CD8-positive, alpha-beta memory T cell (primary cell): ENCODE measurements at regions not wholly inside any gene's neighbourhood (a gene's known extent, or its start where the extent isn't known, plus 50 kb on each side); places are given as distances from the start of the nearest gene placed in this dataset.

ENCODE experiments used
- CTCF ChIA-PET: fragments of 350-600 bp; sonication (Branson Sonifier 250); formaldehyde crosslinking; loops from one replicate; lab custom pipeline; 2021; ENCODE audit warnings: antibody characterized with exemption; lab: Charles Lee
- POLR2A ChIA-PET: fragments of 350-600 bp; sonication (Branson Sonifier 250); formaldehyde crosslinking; loops from one replicate; lab custom pipeline; 2021; ENCODE audit warnings: antibody characterized with exemption; lab: Charles Lee
- DNase-seq, 5 donors: peaks; one replicate each; pipeline versions ENCODE4 v3.0.0 to v3.0.0-alpha.2; 2020 to 2022; ENCODE audit warnings: mixed read lengths in 1 of 5
- H3K27ac ChIP-seq: one replicate; pipeline ENCODE4 v1.7.0; 2013; ENCODE audit warnings: low read depth, mild to moderate bottlenecking, low read length, moderate library complexity
- H3K27me3 ChIP-seq: 2 replicates; pipeline ENCODE4 v1.7.0; 2013; ENCODE audit warnings: low read length, mild to moderate bottlenecking; ENCODE audit not compliant: insufficient read depth, poor library complexity, severe bottlenecking
- H3K36me3 ChIP-seq: 2 replicates; pipeline ENCODE4 v1.7.0; 2013; ENCODE audit warnings: mild to moderate bottlenecking, low read length, moderate library complexity; ENCODE audit not compliant: insufficient read depth
- H3K4me1 ChIP-seq: 2 replicates; pipeline ENCODE4 v1.7.0; 2013; ENCODE audit warnings: mild to moderate bottlenecking, low read length, moderate library complexity; ENCODE audit not compliant: insufficient read depth
- H3K4me3 ChIP-seq: 2 replicates; pipeline ENCODE4 v1.7.0; 2013; ENCODE audit warnings: mild to moderate bottlenecking, low read length
- H3K9me3 ChIP-seq: 2 replicates; pipeline ENCODE4 v1.7.0; 2013; ENCODE audit warnings: mild to moderate bottlenecking, low read length
- H3K27ac Mint-ChIP-seq, 8 donors: one replicate each; pipeline ENCODE4 v1.8.0; 2020 to 2021; ENCODE audit warnings: mixed read lengths in 8 of 8, mild to moderate bottlenecking in 6 of 8, inconsistent platforms in 3 of 8, moderate library complexity in 3 of 8
- H3K27me3 Mint-ChIP-seq, 2 donors: one replicate each; pipeline ENCODE4 v1.8.0; 2020 to 2021; ENCODE audit warnings: mixed read lengths in 2 of 2, mild to moderate bottlenecking in 1 of 2, moderate library complexity in 1 of 2
- H3K36me3 Mint-ChIP-seq, 3 donors: one replicate each; pipeline ENCODE4 v1.8.0; 2020 to 2021; ENCODE audit warnings: mixed read lengths in 3 of 3, inconsistent platforms in 1 of 3, mild to moderate bottlenecking in 1 of 3
- H3K4me1 Mint-ChIP-seq, 3 donors: one replicate each; pipeline ENCODE4 v1.8.0; 2020 to 2021; ENCODE audit warnings: mixed read lengths in 3 of 3, inconsistent platforms in 1 of 3, mild to moderate bottlenecking in 1 of 3
- H3K4me3 Mint-ChIP-seq, 7 donors: one replicate each; pipeline ENCODE4 v1.8.0; 2020 to 2021; ENCODE audit warnings: mixed read lengths in 7 of 7, mild to moderate bottlenecking in 6 of 7, moderate library complexity in 4 of 7, inconsistent platforms in 2 of 7
- H3K9me3 Mint-ChIP-seq, 5 donors: one replicate each; pipeline ENCODE4 v1.8.0; 2020 to 2022; ENCODE audit warnings: mixed read lengths in 5 of 5, mild to moderate bottlenecking in 3 of 5, moderate library complexity in 2 of 5, inconsistent platforms in 1 of 5

- no peak for DNase-seq
- POLR2A ChIA-PET: no interaction called here
- H3K27me3 ChIP-seq: no peaks in the 10 kb centered on the region
- peaks cover 0 to 5% (median 3%) of the 10 kb centered on the region in 5 donors for H3K9me3 Mint-ChIP-seq
- H3K4me3 ChIP-seq: no peak overlapping the region
- no peaks in the 10 kb centered on the region for H3K36me3 Mint-ChIP-seq
- no peak overlapping the region for H3K27ac ChIP-seq
- H3K9me3 ChIP-seq: no peaks in the 10 kb centered on the region
- no peak overlapping the region for H3K27ac Mint-ChIP-seq
- H3K27me3 Mint-ChIP-seq: peaks cover 2 to 15% of the 10 kb centered on the region in 2 donors
- H3K4me1 ChIP-seq: no peaks in the 10 kb centered on the region
- H3K4me1 Mint-ChIP-seq: no peaks in the 10 kb centered on the region
- H3K4me3 Mint-ChIP-seq: no peak overlapping the region
- CTCF ChIA-PET: no interaction called here
- H3K36me3 ChIP-seq: no peaks in the 10 kb centered on the region
Measured at GRCh38 chr9:88816591-88816990, 174.7 kb upstream of the S1PR3 start.

- H3K27ac Mint-ChIP-seq: no peak overlapping the region
- H3K9me3 ChIP-seq: no peaks in the 10 kb centered on the region
- ChIA-PET CTCF (no interaction called here), POLR2A (no interaction called here)
- H3K4me1 Mint-ChIP-seq: no peaks in the 10 kb centered on the region
- peaks cover 0 to 6% (median 3%) of the 10 kb centered on the region in 5 donors for H3K9me3 Mint-ChIP-seq
- DNase-seq: no peak
- H3K4me3 Mint-ChIP-seq: no peak overlapping the region
- H3K36me3 ChIP-seq: no peaks in the 10 kb centered on the region
- H3K4me1 ChIP-seq: no peaks in the 10 kb centered on the region
- H3K27me3 Mint-ChIP-seq: peaks cover 2 to 19% of the 10 kb centered on the region in 2 donors
- H3K27ac ChIP-seq: no peak overlapping the region
- no peaks in the 10 kb centered on the region for H3K27me3 ChIP-seq
- H3K36me3 Mint-ChIP-seq: peaks cover 0 to 3% (median 0%) of the 10 kb centered on the region in 3 donors
- H3K4me3 ChIP-seq: no peak overlapping the region
Measured at GRCh38 chr9:88817628-88818027, 173.6 kb upstream of the S1PR3 start.

- peaks cover 4 to 20% of the 10 kb centered on the region in 2 donors for H3K27me3 Mint-ChIP-seq
- H3K4me3 ChIP-seq: no peak overlapping the region
- no peaks in the 10 kb centered on the region for H3K27me3 ChIP-seq
- no peaks in the 10 kb centered on the region for H3K4me1 Mint-ChIP-seq
- no peaks in the 10 kb centered on the region for H3K4me1 ChIP-seq
- POLR2A ChIA-PET: no interaction called here
- H3K27ac Mint-ChIP-seq: no peak overlapping the region
- peaks cover 0 to 3% (median 0%) of the 10 kb centered on the region in 3 donors for H3K36me3 Mint-ChIP-seq
- H3K36me3 ChIP-seq: no peaks in the 10 kb centered on the region
- H3K9me3 Mint-ChIP-seq: peaks cover 0 to 6% (median 4%) of the 10 kb centered on the region in 5 donors
- DNase-seq: no peak
- H3K27ac ChIP-seq: no peak overlapping the region
- no peak overlapping the region for H3K4me3 Mint-ChIP-seq
- CTCF ChIA-PET: no interaction called here
- H3K9me3 ChIP-seq: no peaks in the 10 kb centered on the region
Measured at GRCh38 chr9:88818495-88819201, 172.6 kb upstream of the S1PR3 start.

GRCh38 chr9:88819476-88819875 is 171.8 kb upstream of the S1PR3 start:
- H3K27ac Mint-ChIP-seq: no peak overlapping the region
- ChIA-PET CTCF (no interaction called here), POLR2A (no interaction called here)
- no peaks in the 10 kb centered on the region for H3K4me1 Mint-ChIP-seq
- H3K27me3 ChIP-seq: no peaks in the 10 kb centered on the region
- H3K36me3 ChIP-seq: no peaks in the 10 kb centered on the region
- H3K27ac ChIP-seq: no peak overlapping the region
- H3K36me3 Mint-ChIP-seq: peaks cover 0 to 3% (median 0%) of the 10 kb centered on the region in 3 donors
- no peak overlapping the region for H3K4me3 Mint-ChIP-seq
- H3K9me3 ChIP-seq: no peaks in the 10 kb centered on the region
- peaks cover 0 to 6% (median 4%) of the 10 kb centered on the region in 5 donors for H3K9me3 Mint-ChIP-seq
- DNase-seq: no peak
- no peak overlapping the region for H3K4me3 ChIP-seq
- H3K27me3 Mint-ChIP-seq: peaks cover 7 to 22% of the 10 kb centered on the region in 2 donors
- no peaks in the 10 kb centered on the region for H3K4me1 ChIP-seq

GRCh38 chr9:88820055-88820454 is 171.2 kb upstream of the S1PR3 start:
- Histone ChIP-seq H3K4me3 (no peak overlapping the region), H3K36me3 (no peaks in the 10 kb centered on the region), H3K27ac (no peak overlapping the region), H3K4me1 (no peaks in the 10 kb centered on the region), H3K27me3 (no peaks in the 10 kb centered on the region), H3K9me3 (no peaks in the 10 kb centered on the region)
- no peak for DNase-seq
- H3K27me3 Mint-ChIP-seq: peaks cover 11 to 22% of the 10 kb centered on the region in 2 donors
- H3K36me3 Mint-ChIP-seq: peaks cover 0 to 3% (median 0%) of the 10 kb centered on the region in 3 donors
- H3K4me1 Mint-ChIP-seq: no peaks in the 10 kb centered on the region
- no peak overlapping the region for H3K27ac Mint-ChIP-seq
- CTCF ChIA-PET: no interaction called here
- peaks cover 0 to 6% (median 4%) of the 10 kb centered on the region in 5 donors for H3K9me3 Mint-ChIP-seq
- H3K4me3 Mint-ChIP-seq: no peak overlapping the region
- POLR2A ChIA-PET: no interaction called here

- H3K4me3 Mint-ChIP-seq: no peak overlapping the region
- H3K4me1 Mint-ChIP-seq: no peaks in the 10 kb centered on the region
- peaks cover 11 to 26% of the 10 kb centered on the region in 2 donors for H3K27me3 Mint-ChIP-seq
- Histone ChIP-seq H3K4me3 (no peak overlapping the region), H3K4me1 (no peaks in the 10 kb centered on the region), H3K9me3 (no peaks in the 10 kb centered on the region), H3K27ac (no peak overlapping the region), H3K27me3 (no peaks in the 10 kb centered on the region), H3K36me3 (no peaks in the 10 kb centered on the region)
- DNase-seq: no peak
- peaks cover 0 to 6% (median 4%) of the 10 kb centered on the region in 5 donors for H3K9me3 Mint-ChIP-seq
- H3K27ac Mint-ChIP-seq: no peak overlapping the region
- H3K36me3 Mint-ChIP-seq: peaks cover 0 to 3% (median 0%) of the 10 kb centered on the region in 3 donors
- CTCF ChIA-PET: no interaction called here
- POLR2A ChIA-PET: no interaction called here
Measured at GRCh38 chr9:88821033-88821745, 170.1 kb upstream of the S1PR3 start.

GRCh38 chr9:88821746-88822106 is 169.5 kb upstream of the S1PR3 start:
- no peaks in the 10 kb centered on the region for H3K9me3 ChIP-seq
- no peaks in the 10 kb centered on the region for H3K36me3 ChIP-seq
- no peaks in the 10 kb centered on the region for H3K4me1 ChIP-seq
- POLR2A ChIA-PET: no interaction called here
- H3K4me3 Mint-ChIP-seq: no peak overlapping the region
- no peak overlapping the region for H3K27ac Mint-ChIP-seq
- no peak for DNase-seq
- CTCF ChIA-PET: no interaction called here
- no peaks in the 10 kb centered on the region for H3K27me3 ChIP-seq
- H3K4me3 ChIP-seq: no peak overlapping the region
- peaks cover 0 to 6% (median 4%) of the 10 kb centered on the region in 5 donors for H3K9me3 Mint-ChIP-seq
- no peaks in the 10 kb centered on the region for H3K4me1 Mint-ChIP-seq
- peaks cover 11 to 31% of the 10 kb centered on the region in 2 donors for H3K27me3 Mint-ChIP-seq
- no peak overlapping the region for H3K27ac ChIP-seq
- peaks cover 0 to 3% (median 0%) of the 10 kb centered on the region in 3 donors for H3K36me3 Mint-ChIP-seq

- Mint-ChIP-seq H3K4me1 (no peaks in the 10 kb centered on the region), H3K27me3 (peaks cover 18 to 47% of the 10 kb centered on the region in 2 donors), H3K36me3 (peaks cover 0 to 3% (median 0%) of the 10 kb centered on the region in 3 donors), H3K4me3 (no peak overlapping the region), H3K27ac (no peak overlapping the region), H3K9me3 (peaks cover 0 to 6% (median 4%) of the 10 kb centered on the region in 5 donors)
- no peak for DNase-seq
- Histone ChIP-seq H3K27ac (no peak overlapping the region), H3K27me3 (peaks cover 10% of the 10 kb centered on the region), H3K36me3 (no peaks in the 10 kb centered on the region), H3K4me1 (no peaks in the 10 kb centered on the region), H3K4me3 (no peak overlapping the region), H3K9me3 (no peaks in the 10 kb centered on the region)
- ChIA-PET CTCF (no interaction called here), POLR2A (no interaction called here)
Measured at GRCh38 chr9:88824711-88825110, 166.6 kb upstream of the S1PR3 start.
